GM12864 (cell line): ENCODE measurements at regions not wholly inside any gene's neighbourhood (a gene's known extent, or its start where the extent isn't known, plus 50 kb on each side); places are given as distances from the start of the nearest gene placed in this dataset.

Experiments used
- DNase-seq: peaks from one replicate; pipeline ENCODE4 v3.0.0-alpha.2; 2011; ENCODE audit warnings: low read depth
- H3K4me3 ChIP-seq: 2 replicates; pipeline ENCODE4 v1.5.1; 2011; ENCODE audit warnings: mild to moderate bottlenecking, low read depth, low read length, control low read depth
- CTCF ChIP-seq: IDR thresholded peaks from 2 replicates; pipeline ENCODE4 v1.5.1; 2011; ENCODE audit warnings: low read depth, mild to moderate bottlenecking, moderate library complexity, low read length, control low read depth, inconsistent platforms; ENCODE audit errors: missing control alignments

GRCh38 chr18:78596794-78597345 is 382.7 kb upstream of the SALL3 start:
- DNase-seq: no peak
- H3K4me3 ChIP-seq: no peak overlapping the region
- TF ChIP-seq CTCF: no peak

GRCh38 chr18:78601349-78601748 is 378.3 kb upstream of the SALL3 start:
- no peak overlapping the region for H3K4me3 ChIP-seq
- no peak for TF ChIP-seq CTCF
- no peak for DNase-seq

- no peak overlapping the region for H3K4me3 ChIP-seq
- no peak for TF ChIP-seq CTCF
- no peak for DNase-seq
Observed at GRCh38 chr18:78601923-78602322, 377.7 kb upstream of the SALL3 start.

- H3K4me3 ChIP-seq: no peak overlapping the region
- no peak for DNase-seq
- TF ChIP-seq CTCF: no peak
Observed at GRCh38 chr18:78602430-78602829, 377.2 kb upstream of the SALL3 start.

GRCh38 chr18:78603102-78603983 is 376.3 kb upstream of the SALL3 start:
- no peak overlapping the region for H3K4me3 ChIP-seq
- no peak for TF ChIP-seq CTCF
- no peak for DNase-seq

- DNase-seq: no peak
- no peak overlapping the region for H3K4me3 ChIP-seq
- TF ChIP-seq CTCF: no peak
Observed at GRCh38 chr18:78605255-78605654, 374.4 kb upstream of the SALL3 start.
